ENCODE measurements at regions not wholly inside any gene's neighbourhood (a gene's known extent, or its start where the extent isn't known, plus 50 kb on each side); places are given as distances from the start of the nearest gene placed in this dataset.

GRCh38 chr7:29651477-29651876 lies 87.8 kb downstream of the PRR15 start:
- TF ChIP-seq CTCF (IDR thresholded peaks at IDR 0.05) (no peak), POLR2A (IDR thresholded peaks at IDR 0.05) (no peak)

Data from Peyer's patch (tissue), 4 donors.